GF-D8 (cell line): ENCODE measurements at regions not wholly inside any gene's neighbourhood (a gene's known extent, or its start where the extent isn't known, plus 50 kb on each side); places are given as distances from the start of the nearest gene placed in this dataset.

Source experiments
- DNase-seq: peaks from one replicate; lab custom pipeline; 2025; lab: John Stamatoyannopoulos, UW

DNA sequence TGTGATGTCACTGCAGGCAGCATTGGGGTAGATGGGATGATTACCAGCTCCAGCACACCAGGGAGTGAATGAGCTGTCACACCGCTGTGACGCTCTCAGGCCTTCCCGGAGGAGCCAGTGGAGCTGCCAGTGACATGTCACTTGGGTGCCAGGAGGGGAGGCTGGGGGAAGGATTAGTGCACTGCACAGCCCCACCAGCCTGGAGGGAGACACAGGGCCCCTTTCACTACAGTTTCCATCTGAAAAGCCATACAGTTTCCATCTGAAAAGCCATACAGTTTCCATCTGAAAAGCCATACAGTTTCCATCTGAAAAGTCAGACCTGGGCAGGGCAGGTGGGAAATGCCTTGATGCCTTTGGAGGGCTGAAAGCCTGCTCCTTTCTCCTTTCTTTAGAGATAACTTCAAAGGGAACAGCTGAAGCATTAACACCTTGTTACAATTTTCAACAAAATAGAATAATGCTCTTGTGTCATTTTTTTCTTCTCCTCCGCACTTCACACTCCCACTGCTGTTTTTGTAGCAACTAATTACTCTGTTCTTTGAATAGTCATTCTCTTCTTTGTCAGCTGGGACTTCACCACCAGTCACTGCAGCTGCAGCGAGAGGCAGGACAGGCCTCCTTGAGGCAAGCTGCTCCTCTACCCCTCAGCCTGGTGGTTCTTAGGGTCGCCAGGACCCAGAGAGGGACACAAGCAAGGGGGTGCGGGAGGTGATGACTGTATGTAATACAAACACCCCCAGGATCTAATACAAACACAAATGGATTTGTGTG is 256.9 kb upstream of the RGS6 start:
- DNase-seq: no peak

DNA sequence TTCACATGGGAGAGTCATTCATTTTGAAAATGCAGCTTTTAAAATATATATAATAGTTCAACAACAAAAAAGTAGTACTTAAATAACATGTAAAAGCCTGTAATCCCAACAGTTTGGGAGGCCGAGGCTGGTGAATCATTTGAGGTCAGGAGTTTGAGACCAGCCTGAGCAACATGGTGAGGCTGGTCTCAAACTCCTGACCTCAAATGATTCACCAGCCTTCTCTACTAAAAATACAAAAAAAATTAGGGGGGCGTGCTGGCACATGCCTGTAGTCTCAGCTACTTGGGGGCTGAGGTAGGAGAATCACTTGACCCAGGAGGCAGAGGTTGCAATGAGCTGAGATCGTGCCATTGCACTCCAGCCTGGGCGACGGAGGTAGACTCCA is 256.3 kb upstream of the RGS6 start:
- DNase-seq: no peak

DNA sequence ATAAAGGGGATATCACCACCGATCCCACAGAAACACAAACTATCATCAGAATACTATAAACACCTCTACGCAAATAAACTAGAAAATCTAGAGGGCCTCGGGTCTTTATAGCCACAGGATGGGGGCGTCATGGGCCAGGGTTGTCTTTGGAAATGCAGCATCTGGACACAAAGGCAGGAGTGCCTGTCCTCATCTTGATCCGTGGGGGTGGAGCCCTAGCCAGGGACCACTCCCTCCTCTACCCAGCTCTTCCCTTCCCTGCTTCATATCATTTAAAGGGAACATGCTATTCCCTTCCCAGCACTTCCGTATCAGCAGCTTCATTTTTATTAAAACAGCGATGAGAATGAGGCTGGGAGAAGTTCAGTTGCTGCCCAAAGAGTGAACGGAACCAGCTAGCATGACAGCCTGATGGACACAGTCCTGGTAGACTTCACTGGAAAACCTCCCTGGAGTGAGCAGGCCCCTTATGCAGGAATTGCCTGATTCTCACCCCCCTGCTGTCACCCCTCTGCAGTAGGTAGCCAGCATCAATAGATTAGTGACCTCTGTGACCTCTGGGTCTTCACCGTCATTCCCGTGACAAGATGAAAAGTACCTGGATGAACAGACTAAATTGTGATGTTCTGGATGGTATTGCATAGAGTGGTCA is 251.4 kb upstream of the RGS6 start:
- DNase-seq: no peak

DNA sequence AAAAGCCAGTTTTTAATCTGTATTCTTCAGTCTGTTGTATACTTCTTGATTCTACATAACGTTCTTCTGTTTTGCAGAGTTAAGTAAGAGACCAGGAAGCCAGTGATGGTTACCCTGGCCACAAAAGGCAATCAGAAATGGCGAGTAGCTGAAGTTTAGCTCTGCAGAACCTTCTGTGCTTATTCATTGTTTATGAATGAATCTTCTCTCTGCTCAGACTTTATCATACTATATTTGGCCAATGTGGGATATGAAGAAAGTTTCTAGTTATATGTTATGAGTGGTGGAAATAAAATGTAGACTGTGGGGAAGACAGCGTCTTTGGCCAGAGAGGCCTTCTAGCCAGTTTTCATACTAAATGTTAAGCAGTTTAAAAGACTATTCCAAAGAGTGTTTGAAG is 249.9 kb upstream of the RGS6 start:
- no peak for DNase-seq

DNA sequence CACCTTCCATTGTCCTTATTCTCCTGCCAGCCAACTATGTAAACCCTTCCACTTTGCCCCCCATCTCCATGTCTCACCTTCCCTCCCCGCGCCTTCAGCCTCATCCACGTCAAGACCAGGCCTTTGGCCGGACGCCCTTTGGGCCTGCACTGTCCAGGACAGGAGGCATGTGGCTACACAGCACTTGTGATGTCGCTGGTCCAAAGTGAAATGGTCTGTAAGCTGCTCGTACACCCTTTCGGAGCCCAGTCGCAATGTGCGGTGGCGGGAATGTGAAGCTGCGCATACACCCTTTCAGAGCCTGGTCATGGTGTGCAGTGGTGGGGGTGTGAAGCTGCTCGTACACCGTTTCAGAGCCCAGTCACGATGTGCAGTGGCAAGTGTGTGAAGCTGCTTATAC is 247.9 kb upstream of the RGS6 start:
- DNase-seq: no peak

DNA sequence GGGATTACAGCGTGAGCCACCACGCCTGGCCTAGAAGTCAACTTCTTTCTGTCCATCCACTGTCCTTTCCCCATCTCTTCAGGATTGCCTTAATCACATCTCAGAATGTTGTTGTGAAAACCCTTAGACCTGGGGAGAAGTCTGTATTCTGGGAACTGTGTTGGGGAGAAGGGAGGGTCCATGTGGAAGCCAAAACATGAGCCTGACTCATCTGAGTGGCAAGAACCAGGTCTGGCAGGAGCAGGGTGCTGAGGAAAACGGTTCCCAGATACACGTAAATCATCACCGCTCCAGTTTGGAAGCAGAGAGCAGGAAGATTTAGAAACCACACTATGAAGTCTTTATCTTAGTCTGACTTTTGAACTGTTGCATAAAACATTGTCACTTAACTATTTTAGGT is 245.6 kb upstream of the RGS6 start:
- no peak for DNase-seq

DNA sequence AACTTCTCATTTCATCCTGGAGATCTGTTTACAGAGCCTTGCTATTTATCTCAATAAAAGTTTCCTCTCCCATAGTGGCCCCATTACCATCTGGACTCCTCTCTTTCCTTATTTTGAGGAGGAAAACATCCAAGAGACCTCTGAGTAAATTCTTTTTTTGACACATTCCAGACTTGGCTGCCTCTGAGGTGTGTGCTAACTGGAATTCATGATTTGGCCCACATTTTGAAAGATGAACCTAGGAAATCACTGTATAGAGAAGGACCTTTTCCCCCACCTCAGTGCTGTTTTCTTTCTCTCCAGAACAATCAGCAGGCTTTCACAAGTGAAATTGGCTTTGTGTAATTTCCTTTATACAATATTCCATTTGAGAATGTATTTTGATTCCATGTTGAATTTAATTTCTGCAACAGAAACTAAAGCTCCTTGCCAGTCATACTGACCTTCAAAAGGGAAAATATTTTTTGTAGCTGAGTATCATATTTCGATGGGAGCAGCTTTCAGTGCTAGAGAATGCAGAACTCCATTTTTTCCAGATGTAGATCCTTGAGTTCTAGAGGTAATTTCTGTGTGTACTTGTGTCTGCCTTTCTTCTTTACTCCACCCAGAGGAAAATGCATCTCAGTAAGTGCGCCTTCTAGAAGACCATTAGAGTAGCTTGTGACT is 244.9 kb upstream of the RGS6 start:
- no peak for DNase-seq

DNA sequence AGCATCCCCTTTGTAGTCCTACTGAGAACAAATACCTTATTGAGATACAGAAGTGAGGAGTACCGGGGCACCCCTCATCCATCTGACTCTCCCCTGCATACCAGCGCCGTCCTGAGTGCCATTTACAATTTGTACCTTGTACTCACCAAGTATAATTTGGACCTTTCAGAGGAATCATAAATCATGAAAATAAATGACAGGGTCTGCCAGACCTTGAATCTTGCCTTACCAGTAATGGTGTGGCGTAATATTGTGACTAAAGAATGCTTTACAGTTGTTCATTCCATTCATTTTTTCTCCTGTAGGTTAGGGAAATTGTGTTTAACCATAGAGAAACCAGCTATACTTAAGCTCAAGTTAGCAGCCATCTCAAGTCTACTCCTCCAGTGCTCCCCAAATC is 243.7 kb upstream of the RGS6 start:
- DNase-seq: no peak

DNA sequence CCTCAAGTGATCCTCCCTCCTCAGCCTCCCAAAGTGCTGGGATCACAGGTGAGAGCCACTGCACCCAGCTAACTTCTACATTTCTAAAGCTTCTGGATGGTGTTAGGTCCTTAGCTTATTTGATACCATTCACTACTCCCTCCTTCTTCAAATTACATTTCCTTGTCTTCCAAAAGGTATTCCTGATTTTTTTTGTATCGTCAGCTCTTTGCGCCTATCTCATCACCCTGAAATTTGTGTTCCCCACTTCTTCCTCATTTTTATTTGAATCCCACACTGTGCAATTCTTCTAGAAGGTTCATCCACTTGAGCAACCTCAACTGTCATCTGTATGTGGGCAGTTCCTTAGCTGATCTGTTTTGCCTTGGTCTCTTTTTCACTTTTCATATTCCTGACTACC is 241.8 kb upstream of the RGS6 start:
- no peak for DNase-seq

DNA sequence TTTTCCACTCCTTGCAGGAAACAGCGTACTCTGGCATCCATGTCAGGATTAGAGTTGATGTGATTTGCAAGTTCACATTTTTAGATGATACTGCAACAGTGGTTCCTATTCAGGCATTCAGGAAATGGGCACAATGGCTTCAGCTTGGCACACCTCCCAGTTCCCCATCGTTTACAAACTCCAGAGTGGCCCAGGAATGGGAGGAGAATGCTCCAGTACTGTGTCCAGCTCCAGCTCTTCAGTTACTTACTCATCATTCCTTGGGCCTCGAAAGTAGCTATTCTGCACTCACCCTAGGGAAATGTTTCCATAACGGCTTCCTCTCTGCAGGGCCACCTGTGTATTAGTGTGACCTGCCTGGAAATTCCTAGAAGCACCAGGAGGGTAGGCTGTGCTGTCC is 239.7 kb upstream of the RGS6 start:
- no peak for DNase-seq

DNA sequence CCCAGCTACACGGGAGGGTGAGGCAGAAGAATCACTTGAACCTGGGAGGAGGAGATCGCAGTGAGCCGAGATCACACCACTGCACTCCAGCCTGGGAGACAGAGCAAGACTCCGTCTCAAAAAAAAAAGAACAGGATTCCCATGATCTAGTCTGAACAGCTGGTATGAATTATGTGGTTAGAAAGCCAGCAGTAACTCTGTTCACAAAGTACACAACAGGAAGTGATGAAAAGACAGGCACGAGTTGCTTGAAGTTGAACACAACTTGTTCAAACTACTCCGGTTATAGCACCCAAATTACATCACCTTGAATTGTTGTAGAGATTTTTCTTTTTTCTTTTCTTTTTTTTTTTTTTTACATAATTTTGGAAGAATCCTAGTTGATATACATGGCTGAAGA is 238.8 kb upstream of the RGS6 start:
- no peak for DNase-seq

DNA sequence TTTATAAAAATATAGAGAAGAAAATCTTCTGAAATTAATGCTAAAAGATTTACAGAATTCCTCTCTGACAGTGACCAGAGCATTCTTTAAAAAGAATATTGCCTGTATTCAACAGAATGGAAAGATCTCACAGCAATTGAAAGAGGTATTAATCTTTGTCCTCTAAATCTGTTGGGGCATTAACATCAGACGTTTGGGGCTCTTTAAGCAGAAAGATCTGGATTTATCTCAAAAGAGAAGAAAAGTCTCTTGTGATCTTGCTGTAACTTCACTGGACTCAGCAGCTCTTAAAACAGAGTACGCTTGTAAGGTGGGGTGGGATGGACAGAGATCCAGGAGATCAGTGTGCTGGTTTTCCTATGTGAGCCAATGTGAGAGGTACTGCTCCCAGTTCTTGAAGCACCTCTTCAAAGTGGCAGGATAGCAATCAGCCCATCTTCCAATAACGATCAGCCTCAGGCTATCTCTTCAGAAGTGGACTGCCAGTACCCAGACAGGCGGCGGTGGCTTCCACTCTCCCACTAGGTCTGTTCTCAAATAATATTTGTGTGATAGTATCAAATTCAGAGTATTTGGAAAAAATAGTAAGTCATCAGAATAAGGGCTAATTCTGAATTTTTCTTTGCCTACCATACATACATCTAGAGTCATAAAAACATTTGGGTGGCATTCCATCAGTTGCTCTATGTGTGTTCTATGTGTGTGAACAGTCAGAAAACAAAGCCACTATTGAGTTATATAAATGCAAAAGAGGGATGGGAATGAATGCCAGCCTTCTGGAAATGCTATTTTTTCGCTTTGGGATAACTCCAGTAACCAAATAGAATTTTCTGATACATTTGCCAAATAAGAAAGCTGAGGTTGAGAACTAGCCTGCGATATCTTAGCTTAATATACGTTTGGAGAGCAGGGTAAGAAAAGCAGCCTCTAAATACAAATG is 237.4 kb upstream of the RGS6 start:
- no peak for DNase-seq

DNA sequence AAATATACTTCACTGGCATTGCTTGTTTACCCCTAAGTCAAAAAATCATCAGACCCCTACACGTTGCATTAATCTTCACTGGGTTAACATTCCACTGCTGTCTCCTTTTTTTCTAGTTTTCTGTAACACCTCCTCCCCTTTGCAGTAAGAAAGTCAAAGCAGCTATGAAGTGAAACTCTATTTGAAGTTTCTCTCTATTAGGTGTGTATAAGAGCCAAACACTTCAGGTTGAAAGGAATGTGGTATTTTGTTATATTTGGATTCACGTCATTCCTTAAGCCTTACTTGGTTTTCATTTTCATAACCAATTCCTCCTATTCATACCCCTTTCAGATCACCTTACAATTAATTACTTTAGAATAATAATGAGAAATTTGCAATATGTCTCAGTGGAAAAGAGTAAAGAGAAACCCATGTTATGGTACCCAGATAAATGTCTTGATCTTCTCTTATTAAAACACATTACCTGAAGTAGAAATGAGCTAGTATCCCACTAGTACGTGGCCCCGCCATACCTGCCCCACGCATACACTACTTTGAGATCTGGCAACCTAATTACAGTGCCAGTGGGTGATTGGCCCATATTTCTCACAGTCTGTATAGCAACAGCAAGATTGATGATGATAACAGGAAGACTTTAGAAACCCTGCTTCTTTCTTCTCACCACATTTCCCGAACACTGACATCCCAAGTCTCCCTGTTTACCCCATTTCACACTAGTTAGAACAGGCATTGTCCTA is 236.4 kb upstream of the RGS6 start:
- DNase-seq: no peak

DNA sequence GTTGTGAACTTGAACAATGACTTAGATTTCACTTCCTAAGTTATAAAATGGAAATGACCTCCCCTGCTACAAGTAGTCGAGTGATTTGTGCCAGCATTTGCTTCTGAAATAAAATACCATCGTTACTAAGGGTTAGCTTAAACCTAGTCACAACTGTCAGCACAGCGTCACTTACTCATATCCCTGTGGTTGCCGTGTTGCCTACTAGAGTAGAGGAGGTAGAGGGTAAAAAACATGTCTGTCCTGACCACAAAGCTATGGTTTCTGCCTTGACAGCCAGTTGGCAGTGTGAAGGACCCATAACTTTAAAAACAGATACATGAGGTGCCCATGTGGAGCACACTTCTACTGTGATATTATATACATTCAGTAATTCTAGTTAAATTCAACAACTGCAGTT is 234.2 kb upstream of the RGS6 start:
- no peak for DNase-seq

DNA sequence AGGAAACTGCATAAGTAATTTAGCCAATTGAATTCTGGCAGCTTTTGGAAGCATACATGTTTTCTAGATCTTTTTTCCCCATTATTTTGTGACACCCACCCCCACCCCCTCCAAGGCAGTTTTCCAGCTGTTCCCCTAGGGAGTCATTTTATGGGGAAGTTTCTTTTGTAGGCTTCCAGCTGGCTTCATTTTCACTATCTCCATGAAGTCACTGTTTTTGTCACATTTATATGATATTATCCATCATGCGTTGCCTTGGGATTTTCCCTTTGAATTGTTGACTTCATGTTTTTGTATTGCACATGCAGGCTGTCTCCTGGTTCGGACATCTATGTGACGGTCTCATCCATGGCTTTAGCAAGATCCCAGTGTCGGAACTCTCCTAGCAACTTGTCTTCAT is 233.6 kb upstream of the RGS6 start:
- DNase-seq: no peak

DNA sequence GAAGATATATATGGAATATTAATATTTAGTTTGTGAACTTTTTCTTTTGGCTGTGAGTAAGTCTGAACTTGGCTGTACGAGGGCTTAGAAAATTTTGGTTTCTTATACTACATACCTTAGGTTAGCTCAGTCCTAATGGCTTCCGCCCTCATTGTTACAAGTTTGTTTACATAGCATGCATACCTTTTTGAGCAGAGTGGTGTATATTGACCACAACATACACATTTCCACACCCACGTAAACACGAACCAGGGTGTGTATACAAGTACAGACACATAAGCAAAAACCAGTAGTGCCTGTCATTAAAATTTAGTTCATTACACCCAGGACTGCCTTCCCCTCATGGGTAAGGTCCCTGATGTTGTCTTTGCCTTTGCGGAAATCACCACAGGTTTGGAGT is 230.2 kb upstream of the RGS6 start:
- no peak for DNase-seq

DNA sequence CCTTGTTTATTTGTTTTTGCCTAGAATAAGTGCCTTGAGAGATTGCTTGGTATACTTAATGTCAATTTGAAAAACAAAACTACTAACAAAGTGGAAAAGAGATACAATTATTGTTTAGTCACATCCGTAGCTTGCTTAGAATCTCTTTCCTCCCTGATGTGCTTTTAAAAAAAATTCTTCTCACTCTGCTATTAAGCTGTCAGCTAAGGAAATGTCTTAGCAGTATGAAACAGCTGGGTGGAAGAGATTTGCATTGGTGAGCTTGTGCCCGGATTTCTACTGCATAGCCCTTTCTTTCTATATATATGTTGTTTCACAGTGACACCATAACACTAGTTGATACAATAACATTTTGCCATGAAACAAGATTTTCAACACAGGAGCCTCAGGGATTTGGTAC is 229.4 kb upstream of the RGS6 start:
- no peak for DNase-seq

DNA sequence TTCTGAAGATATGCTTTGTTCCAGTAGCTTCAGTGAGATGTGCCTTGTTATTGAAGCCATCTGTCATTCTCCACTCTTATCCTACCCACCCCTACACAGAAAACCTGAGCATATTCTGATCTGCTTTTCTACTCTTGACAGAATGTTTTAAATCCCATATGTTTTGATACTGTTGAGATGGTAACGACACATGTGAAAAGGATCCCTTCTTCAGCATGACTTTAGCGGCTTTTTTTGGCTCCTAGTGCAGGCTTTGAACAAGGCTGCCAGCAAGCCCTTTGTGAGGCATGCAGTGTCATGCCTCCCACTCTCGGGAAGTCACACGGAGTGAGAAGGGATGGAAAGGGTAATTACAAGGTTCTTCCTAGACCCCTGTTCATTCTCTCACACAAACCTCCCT is 228.8 kb upstream of the RGS6 start:
- no peak for DNase-seq

DNA sequence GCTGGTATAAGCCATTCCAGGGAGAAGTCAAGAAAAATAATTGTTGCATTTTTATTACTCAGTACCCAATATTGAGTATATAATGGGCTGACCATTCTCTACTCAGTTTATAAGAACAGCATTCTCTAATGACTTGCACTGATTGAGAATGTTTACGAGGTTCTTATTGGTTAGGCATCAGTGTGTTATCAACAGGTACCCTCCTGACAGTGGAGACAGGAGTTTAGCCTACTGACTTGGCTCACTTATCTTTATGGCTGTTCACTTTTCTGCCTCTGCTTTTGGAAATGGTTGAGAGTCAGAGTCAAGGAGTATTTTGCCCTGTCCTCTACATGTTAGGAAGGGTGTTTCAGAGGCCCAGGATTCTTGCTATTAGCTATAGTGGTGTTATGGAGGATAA is 228.0 kb upstream of the RGS6 start:
- DNase-seq: no peak

DNA sequence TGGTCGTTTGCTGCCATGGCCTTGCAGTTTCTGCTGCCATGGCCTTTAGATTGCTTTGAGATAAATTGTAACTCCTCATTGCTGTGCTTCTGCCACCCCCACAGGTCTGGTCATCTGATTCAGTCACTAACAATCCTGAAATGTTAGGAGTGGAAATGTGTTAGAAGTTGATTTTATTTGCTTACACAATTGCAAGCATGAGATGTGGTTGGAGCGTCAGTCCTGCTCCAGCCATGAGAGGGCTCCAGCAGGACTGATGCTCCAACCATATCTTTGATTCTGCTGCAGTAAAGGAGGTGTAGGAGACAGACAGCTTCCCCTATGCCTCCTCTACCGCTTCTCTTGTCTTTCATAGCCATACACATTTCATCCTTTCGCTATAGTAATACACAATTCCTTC is 226.8 kb upstream of the RGS6 start:
- no peak for DNase-seq

DNA sequence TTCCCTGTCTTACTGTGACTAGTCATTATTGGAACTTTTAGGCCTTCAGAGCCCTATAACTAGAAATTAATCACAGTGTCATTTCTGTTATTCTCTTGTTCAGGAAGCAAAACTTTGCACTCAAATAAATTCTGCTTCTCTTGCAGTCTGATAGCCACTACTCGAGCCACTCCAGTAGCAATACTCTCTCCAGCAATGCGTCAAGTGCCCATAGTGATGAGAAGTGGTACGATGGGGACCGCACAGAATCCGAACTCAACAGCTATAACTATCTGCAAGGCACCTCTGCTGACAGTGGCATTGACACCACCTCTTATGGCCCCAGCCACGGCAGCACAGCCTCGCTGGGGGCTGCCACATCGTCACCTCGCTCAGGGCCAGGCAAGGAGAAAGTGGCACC is 223.2 kb upstream of the RGS6 start:
- no peak for DNase-seq

DNA sequence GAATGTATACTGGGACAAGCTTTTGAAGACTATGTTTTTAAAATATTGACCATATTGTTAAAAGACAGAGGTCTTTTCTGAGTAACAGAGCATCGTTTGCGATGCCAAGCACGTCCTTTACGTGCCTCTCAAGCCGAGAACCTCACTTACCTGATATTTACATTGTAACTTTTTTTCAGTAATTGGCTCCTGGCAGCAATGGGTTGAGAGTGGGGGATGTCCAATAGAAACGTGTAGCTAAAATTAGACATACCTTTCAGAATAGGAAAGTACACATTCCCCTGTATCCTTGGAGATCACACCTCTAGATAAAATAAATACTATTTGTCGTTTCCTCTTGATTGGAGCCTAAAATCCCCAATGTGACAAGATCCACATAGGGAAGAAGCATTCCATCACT is 222.2 kb upstream of the RGS6 start:
- no peak for DNase-seq
